ENCODE measurements at regions not wholly inside any gene's neighbourhood (a gene's known extent, or its start where the extent isn't known, plus 50 kb on each side); places are given as distances from the start of the nearest gene placed in this dataset.
"Not testable (repeated sequence)": the region's sequence is repeated elsewhere in the genome, so short reads cannot be mapped to it uniquely, and the experiment has no call there.

DNA sequence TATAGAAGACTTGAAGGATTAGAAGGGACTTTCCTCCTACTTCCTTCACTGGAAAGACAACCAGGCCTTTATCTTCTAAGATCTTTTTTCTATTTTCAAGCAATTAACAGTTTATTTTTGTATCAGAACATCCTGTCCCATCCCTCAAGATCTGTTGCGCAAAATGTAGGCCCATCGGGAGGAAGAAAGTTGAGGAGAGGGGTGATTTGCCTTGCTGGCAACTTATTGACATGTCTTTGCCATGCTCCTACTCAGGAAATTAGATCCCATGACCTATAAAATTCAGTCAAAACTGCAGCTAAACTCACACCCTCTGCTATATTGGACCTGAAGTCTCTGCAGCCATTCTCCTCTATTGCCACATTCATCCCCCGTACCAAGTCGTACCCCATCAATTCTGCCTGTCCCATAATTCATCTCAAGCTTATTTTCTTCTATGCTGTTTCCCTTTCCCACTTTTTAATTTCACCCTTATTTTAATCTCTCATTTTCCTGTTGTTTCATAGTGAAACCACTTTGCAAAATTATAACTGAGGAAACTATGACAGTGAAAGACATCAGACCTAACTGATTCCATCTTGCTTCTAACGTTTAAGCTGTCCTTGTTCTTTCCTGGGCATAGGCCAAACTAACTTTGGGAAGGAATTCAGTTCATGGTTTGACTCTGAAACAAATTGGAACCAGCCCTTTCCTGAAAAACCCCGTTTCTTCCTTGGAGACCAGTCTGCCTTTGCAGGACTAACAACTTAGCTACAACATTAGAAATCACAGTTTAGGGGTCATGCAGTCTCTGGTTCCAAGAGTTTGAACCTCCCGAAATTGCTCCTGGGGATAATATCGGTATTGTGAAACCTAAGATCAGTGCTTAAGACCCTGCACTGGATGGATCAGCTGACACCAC lies 195.7 kb upstream of the PTBP2 start (continued):
- TF ChIP-seq ATF3 (IDR thresholded peaks at IDR 0.05; ENCODE audit: insufficient read depth, low read depth, low read length), result no peak
- no peak for TF ChIP-seq KDM5A (IDR thresholded peaks at IDR 0.05; ENCODE audit: low read length)
- TF ChIP-seq SAP30 (IDR thresholded peaks at IDR 0.05; ENCODE audit: insufficient read depth, insufficient replicate concordance, low read length), result no peak
- TF ChIP-seq EZH2 (IDR thresholded peaks at IDR 0.05; ENCODE audit: low read depth, low read length, severe bottlenecking), result no peak
- TF ChIP-seq, protein P1, sequence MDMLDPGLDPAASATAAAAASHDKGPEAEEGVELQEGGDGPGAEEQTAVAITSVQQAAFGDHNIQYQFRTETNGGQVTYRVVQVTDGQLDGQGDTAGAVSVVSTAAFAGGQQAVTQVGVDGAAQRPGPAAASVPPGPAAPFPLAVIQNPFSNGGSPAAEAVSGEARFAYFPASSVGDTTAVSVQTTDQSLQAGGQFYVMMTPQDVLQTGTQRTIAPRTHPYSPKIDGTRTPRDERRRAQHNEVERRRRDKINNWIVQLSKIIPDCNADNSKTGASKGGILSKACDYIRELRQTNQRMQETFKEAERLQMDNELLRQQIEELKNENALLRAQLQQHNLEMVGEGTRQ (IDR thresholded peaks at IDR 0.05; ENCODE audit: low read length), result no peak

GRCh38 chr1:96528672-96529071 lies 192.9 kb upstream of the PTBP2 start:
- H3K4me2 ChIP-seq (ENCODE audit: insufficient read depth in 1 of 2, low read depth in 2 of 2, low read length in 2 of 2); H3K4me3 ChIP-seq (ENCODE audit: extremely low read depth in 1 of 4, insufficient read depth in 2 of 4, low read depth in 3 of 4, low read length in 4 of 4); CTCF ChIA-PET (ENCODE audit: partially characterized antibody); H3K9ac ChIP-seq (replicated peaks in 1 of 4; ENCODE audit: extremely low read depth in 1 of 4, low read depth in 3 of 4, low read length in 3 of 4); H3K79me1 ChIP-seq (ENCODE audit: low read depth, low read length); H4K8ac ChIP-seq (ENCODE audit: extremely low read depth, insufficient read depth, low read length); H3K27ac ChIP-seq (ENCODE audit: low read depth, low read length); H3K23ac ChIP-seq (ENCODE audit: insufficient read length); H3K79me2 ChIP-seq (ENCODE audit: control insufficient read depth in 1 of 2, insufficient read depth in 2 of 2, low read length in 2 of 2); DNase-seq (ENCODE audit: low read depth in 1 of 2, low spot score in 2 of 2); POLR2A ChIA-PET (ENCODE audit: partially characterized antibody); H3K56ac ChIP-seq (replicated peaks; ENCODE audit: insufficient read length, low read depth, low read length); H2BK20ac ChIP-seq (ENCODE audit: low read length); H3K18ac ChIP-seq (ENCODE audit: extremely low read depth, low read length); H2BK15ac ChIP-seq (ENCODE audit: low read length); H3K36me3 ChIP-seq (ENCODE audit: control insufficient read depth in 2 of 4, insufficient read depth in 4 of 4, low read length in 3 of 4); H2AFZ ChIP-seq (ENCODE audit: low read length); H2BK120ac ChIP-seq (replicated peaks; ENCODE audit: low read depth, low read length); H4K91ac ChIP-seq (replicated peaks; ENCODE audit: insufficient read length, low read length); H2BK12ac ChIP-seq (ENCODE audit: low read depth, low read length); FAIRE-seq; H3K27me3 ChIP-seq (replicated peaks in 1 of 4; ENCODE audit: control insufficient read depth in 3 of 4, extremely low read depth in 1 of 4, insufficient read depth in 3 of 4, low read length in 3 of 4); H4K5ac ChIP-seq (ENCODE audit: insufficient read length, low read depth, low read length); H2BK5ac ChIP-seq (ENCODE audit: low read depth, low read length); H3K4ac ChIP-seq (replicated peaks; ENCODE audit: insufficient read length, low read depth, low read length); H2AK5ac ChIP-seq (ENCODE audit: low read depth, low read length); H3K14ac ChIP-seq (ENCODE audit: insufficient read length); H4K20me1 ChIP-seq (replicated peaks in 1 of 2; ENCODE audit: control insufficient read depth in 1 of 2, insufficient read depth in 2 of 2, low read length in 2 of 2); H3K23me2 ChIP-seq (ENCODE audit: low read depth, low read length): not testable (repeated sequence)
- Histone ChIP-seq H3K9me3 (ENCODE audit: insufficient read depth in 2 of 2, low read depth in 1 of 2, low read length in 1 of 2) (peaks cover 18 to 21% of the 10 kb centered on the region in 2 experiments), H3K4me1 (replicated peaks in 1 of 4; ENCODE audit: control insufficient read depth in 3 of 4, insufficient read depth in 4 of 4, low read length in 3 of 4) (peaks cover 0 to 10% (median 3%) of the 10 kb centered on the region in 4 experiments; a peak in 5 of 7 replicates)
- WGBS, 2 experiments (ENCODE audit: extremely low coverage in 1 of 2, insufficient coverage in 1 of 2, insufficient read length in 1 of 2, insufficient replicate concordance in 2 of 2, low coverage in 1 of 2, low lambda C conversion rate in 2 of 2, missing lambda C conversion rate in 1 of 2), result 100% methylated on average over 1 of the region's 1 CpG; no CpG with 5 or more reads in 1 of the 2 experiments

Data from H1 (cell line).